Gastroesophageal sphincter (tissue), 3 donors: ENCODE measurements at regions not wholly inside any gene's neighbourhood (a gene's known extent, or its start where the extent isn't known, plus 50 kb on each side); places are given as distances from the start of the nearest gene placed in this dataset.

Source experiments
- CTCF ChIP-seq, 4 experiments: fragments of 200-600 bp in 2 of 4; fragments of 450-650 bp in 2 of 4; sonication (generic) in 1 of 4; IDR thresholded peaks; one replicate each; pipeline ENCODE4 v1.5.1; 2017 to 2019; ENCODE audit warnings: antibody characterized with exemption in 4 of 4, mild to moderate bottlenecking in 2 of 4, moderate library complexity in 2 of 4
- POLR2A ChIP-seq, 2 donors: fragments of 450-650 bp; IDR thresholded peaks; one replicate each; pipeline ENCODE4 v1.6.1; 2017; ENCODE audit warnings: antibody characterized with exemption in 2 of 2, mild to moderate bottlenecking in 2 of 2, moderate library complexity in 1 of 2

GRCh38 chr16:62253966-62254365, 217.7 kb upstream of the CDH8 start:
- TF ChIP-seq CTCF (IDR thresholded peaks at IDR 0.05) (no peak), POLR2A (IDR thresholded peaks at IDR 0.05) (no peak)
